Pancreas (tissue), 10 donors: ENCODE measurements at regions not wholly inside any gene's neighbourhood (a gene's known extent, or its start where the extent isn't known, plus 50 kb on each side); places are given as distances from the start of the nearest gene placed in this dataset.

Experiments used
- ATAC-seq, 4 donors: fragments of 200-7000 bp; cut with Tn5 transposase; one replicate each; pipeline versions ENCODE4 v1.8.0 to v1.9.1; 2020; ENCODE audit warnings: mild to moderate bottlenecking in 4 of 4, moderate library complexity in 4 of 4
- DNase-seq, 6 donors: peaks; one replicate each; pipeline ENCODE4 v3.0.0-alpha.2; 2020
- FAIRE-seq: peaks from 2 replicates; lab custom pipeline; 2012; peaks lifted over from hg19 to GRCh38; lab: Jason Lieb, UNC
- H3K27ac ChIP-seq, 4 donors: fragments of 200-600 bp; sonication (generic); 1 replicate in 3 of 4; 2 replicates in 1 of 4; pipeline versions ENCODE4 v1.5.0 to v1.8.0; 2020
- H3K27me3 ChIP-seq, 4 donors: fragments of 200-600 bp; one replicate each; pipeline ENCODE4 v1.8.0; 2021
- H3K36me3 ChIP-seq, 3 donors: fragments of 200-600 bp; sonication (generic) in 1 of 3; one replicate each; pipeline versions ENCODE4 v1.5.0 to v1.8.0; 2020 to 2021
- H3K4me1 ChIP-seq, 3 donors: fragments of 200-600 bp; one replicate each; pipeline ENCODE4 v1.8.0; 2021
- H3K4me3 ChIP-seq, 4 donors: fragments of 200-600 bp; sonication (generic) in 2 of 4; one replicate each; pipeline versions ENCODE4 v1.5.0 to v1.8.0; 2020 to 2021
- H3K9me3 ChIP-seq, 4 donors: fragments of 200-600 bp; one replicate each; pipeline ENCODE4 v1.8.0; 2021
- CTCF ChIP-seq, 4 donors: fragments of 200-600 bp; sonication (generic) in 3 of 4; IDR thresholded peaks; one replicate each; pipeline versions ENCODE4 v1.5.0 to v1.8.0; 2021; ENCODE audit warnings: antibody characterized with exemption in 4 of 4
- WGBS, 2 donors: extraction: QIAGEN DNeasy Blood & Tissue Kit; methylation state at CpG; one replicate each; pipeline ENCODE4 v1.1.7; 2013; 5-methylcytosine and 5-hydroxymethylcytosine counted together
- intact Hi-C, 3 donors: fragments of 100-400 bp; cut with DNase I; formaldehyde crosslinking; loops; one replicate each; pipeline versions ENCODE4 v1.11.1 to v1.14.2; 2022
- donor health status: healthy with polysubstance abuse.
- donor health status: DM: no; HTN: no; CAD: no; lungs with moderate emphysema.
- donor health status: DM: no; HTN: no; CAD: no.
- donor health status: control.
- donor health status: control.
- donor health status: Bipolar disorder and iron deficiency.
- donor health status: DM: yes; HTN: yes; CAD: no.
- donor health status: DM: no; HTN: no; CAD: no.
- donor health status: DM: no; HTN: no; CAD: no.
- donor health status: DM: yes; HTN: yes; CAD: no.

- Histone ChIP-seq H3K27ac (no peak overlapping the region), H3K36me3 (no peaks in the 10 kb centered on the region), H3K27me3 (no peaks in the 10 kb centered on the region), H3K9me3 (no peaks in the 10 kb centered on the region), H3K4me3 (no peak overlapping the region), H3K4me1 (no peaks in the 10 kb centered on the region)
- FAIRE-seq (no peak), DNase-seq (peak in 1 of 6 donors; percentile 47), ATAC-seq (no peak)
- 58 to 69% methylated on average over 20 of the region's 20 CpGs for WGBS, 2 donors
- intact Hi-C loops = no loop called here
- TF ChIP-seq CTCF (IDR thresholded peaks at IDR 0.05) = no peak
Observed at GRCh38 chr7:1341361-1342089, 108.9 kb downstream of the UNCX start.

GRCh38 chr7:1342090-1342640 lies 109.5 kb downstream of the UNCX start:
- Histone ChIP-seq H3K9me3 (no peaks in the 10 kb centered on the region), H3K27me3 (no peaks in the 10 kb centered on the region), H3K36me3 (no peaks in the 10 kb centered on the region), H3K4me1 (no peaks in the 10 kb centered on the region), H3K27ac (no peak overlapping the region), H3K4me3 (no peak overlapping the region)
- no peak for FAIRE-seq
- no peak for TF ChIP-seq CTCF (IDR thresholded peaks at IDR 0.05)
- no peak for DNase-seq
- intact Hi-C loops = no loop called here
- WGBS, 2 donors = 56 to 74% methylated on average over 12 of the region's 12 CpGs
- ATAC-seq = no peak

GRCh38 chr7:1343551-1343950 lies 110.9 kb downstream of the UNCX start:
- no peak for TF ChIP-seq CTCF (IDR thresholded peaks at IDR 0.05)
- no peaks in the 10 kb centered on the region for H3K36me3 ChIP-seq
- intact Hi-C loops = no loop called here
- H3K4me1 ChIP-seq = no peaks in the 10 kb centered on the region
- peak in 2 of 6 donors; percentile 14 to 29 for DNase-seq
- no peak overlapping the region for H3K4me3 ChIP-seq
- H3K27me3 ChIP-seq = no peaks in the 10 kb centered on the region
- ATAC-seq = no peak
- H3K27ac ChIP-seq = no peak overlapping the region
- no peaks in the 10 kb centered on the region for H3K9me3 ChIP-seq
- FAIRE-seq = no peak
- WGBS, 2 donors = 44 to 55% methylated on average over 10 of the region's 10 CpGs

GRCh38 chr7:1344421-1344820 lies 111.7 kb downstream of the UNCX start:
- H3K4me1 ChIP-seq = no peaks in the 10 kb centered on the region
- 68 to 73% methylated on average over 12 of the region's 12 CpGs for WGBS, 2 donors
- no peak overlapping the region for H3K27ac ChIP-seq
- ATAC-seq (no peak), DNase-seq (peak in 1 of 6 donors; percentile 18), FAIRE-seq (no peak)
- intact Hi-C loops = no loop called here
- H3K27me3 ChIP-seq = no peaks in the 10 kb centered on the region
- H3K36me3 ChIP-seq = no peaks in the 10 kb centered on the region
- H3K9me3 ChIP-seq = no peaks in the 10 kb centered on the region
- no peak overlapping the region for H3K4me3 ChIP-seq
- TF ChIP-seq CTCF (IDR thresholded peaks at IDR 0.05) = no peak
